ENCODE measurements at regions not wholly inside any gene's neighbourhood (a gene's known extent, or its start where the extent isn't known, plus 50 kb on each side); places are given as distances from the start of the nearest gene placed in this dataset.
"Not testable (repeated sequence)": the region's sequence is repeated elsewhere in the genome, so short reads cannot be mapped to it uniquely, and the experiment has no call there.

DNA sequence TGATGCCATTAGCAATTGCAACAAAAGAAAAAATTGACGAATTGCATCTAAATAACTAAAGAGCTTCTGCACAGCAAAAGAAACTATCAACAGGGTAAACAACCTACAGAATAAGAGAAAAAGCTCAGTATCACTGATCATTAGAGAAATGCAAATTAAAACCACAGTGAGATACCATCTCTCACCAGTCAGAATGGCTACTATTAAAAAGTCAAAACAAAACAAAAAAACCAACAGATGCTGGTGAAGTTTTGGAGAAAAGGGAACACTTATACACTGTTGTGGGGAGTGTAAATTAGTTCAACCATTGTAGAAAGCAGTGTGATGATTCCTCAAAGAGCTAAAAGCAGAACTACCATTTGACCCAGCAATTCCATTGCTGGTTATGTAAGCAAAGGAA lies 155.1 kb upstream of the GHR start:
- TF ChIP-seq, protein P1, sequence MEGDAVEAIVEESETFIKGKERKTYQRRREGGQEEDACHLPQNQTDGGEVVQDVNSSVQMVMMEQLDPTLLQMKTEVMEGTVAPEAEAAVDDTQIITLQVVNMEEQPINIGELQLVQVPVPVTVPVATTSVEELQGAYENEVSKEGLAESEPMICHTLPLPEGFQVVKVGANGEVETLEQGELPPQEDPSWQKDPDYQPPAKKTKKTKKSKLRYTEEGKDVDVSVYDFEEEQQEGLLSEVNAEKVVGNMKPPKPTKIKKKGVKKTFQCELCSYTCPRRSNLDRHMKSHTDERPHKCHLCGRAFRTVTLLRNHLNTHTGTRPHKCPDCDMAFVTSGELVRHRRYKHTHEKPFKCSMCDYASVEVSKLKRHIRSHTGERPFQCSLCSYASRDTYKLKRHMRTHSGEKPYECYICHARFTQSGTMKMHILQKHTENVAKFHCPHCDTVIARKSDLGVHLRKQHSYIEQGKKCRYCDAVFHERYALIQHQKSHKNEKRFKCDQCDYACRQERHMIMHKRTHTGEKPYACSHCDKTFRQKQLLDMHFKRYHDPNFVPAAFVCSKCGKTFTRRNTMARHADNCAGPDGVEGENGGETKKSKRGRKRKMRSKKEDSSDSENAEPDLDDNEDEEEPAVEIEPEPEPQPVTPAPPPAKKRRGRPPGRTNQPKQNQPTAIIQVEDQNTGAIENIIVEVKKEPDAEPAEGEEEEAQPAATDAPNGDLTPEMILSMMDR (IDR thresholded peaks at IDR 0.05), result not testable (repeated sequence)
- TF ChIP-seq ZFX (IDR thresholded peaks at IDR 0.05; ENCODE audit: borderline replicate concordance), result not testable (repeated sequence)
